Activated T-cell treated with anti-CD3 and anti-CD28 coated beads, Interleukin-2, amount 50 U/mL, for 72 hours (primary cell): ENCODE measurements at regions not wholly inside any gene's neighbourhood (a gene's known extent, or its start where the extent isn't known, plus 50 kb on each side); places are given as distances from the start of the nearest gene placed in this dataset.
"Not testable (repeated sequence)": the region's sequence is repeated elsewhere in the genome, so short reads cannot be mapped to it uniquely, and the experiment has no call there.

Experiments
- ATAC-seq, 2 donors: fragments of 150-1000 bp; cut with Tn5 transposase; replicated peaks in 1 of 2; 2 replicates each; pipeline ENCODE4 v1.10.0; 2021; ENCODE audit warnings: moderate library complexity in 2 of 2, mild to moderate bottlenecking in 1 of 2
- DNase-seq, 2 donors: peaks; one replicate each; pipeline ENCODE4 v3.0.0; 2021 to 2022; ENCODE audit warnings: mixed read lengths in 1 of 2
- H3K27ac Mint-ChIP-seq: one replicate; pipeline ENCODE4 v1.8.0; 2022; ENCODE audit warnings: mild to moderate bottlenecking, moderate library complexity, mixed read lengths
- H3K27me3 Mint-ChIP-seq: one replicate; pipeline ENCODE4 v1.8.0; 2022; ENCODE audit warnings: low read depth, mixed read lengths
- H3K36me3 Mint-ChIP-seq, 2 donors: one replicate each; pipeline ENCODE4 v1.8.0; 2022; ENCODE audit warnings: mixed read lengths in 2 of 2, mild to moderate bottlenecking in 1 of 2; ENCODE audit not compliant: insufficient read depth in 2 of 2
- H3K4me1 Mint-ChIP-seq: one replicate; pipeline ENCODE4 v1.8.0; 2022; ENCODE audit warnings: low read depth, mixed read lengths
- H3K4me3 Mint-ChIP-seq, 2 donors: one replicate each; pipeline ENCODE4 v1.8.0; 2022; ENCODE audit warnings: mild to moderate bottlenecking in 2 of 2, mixed read lengths in 2 of 2, moderate library complexity in 2 of 2
- H3K9me3 Mint-ChIP-seq, 2 donors: one replicate each; pipeline ENCODE4 v1.8.0; 2022; ENCODE audit warnings: mixed read lengths in 2 of 2

GRCh38 chr5:154674029-154674428 lies 81.1 kb upstream of the LARP1 start:
- Mint-ChIP-seq H3K4me3 (no peak overlapping the region), H3K27me3 (no peaks in the 10 kb centered on the region), H3K27ac (no peak overlapping the region), H3K4me1 (no peaks in the 10 kb centered on the region), H3K36me3 (no peaks in the 10 kb centered on the region), H3K9me3 (no peaks in the 10 kb centered on the region)
- no peak for DNase-seq
- ATAC-seq = no peak

DNA sequence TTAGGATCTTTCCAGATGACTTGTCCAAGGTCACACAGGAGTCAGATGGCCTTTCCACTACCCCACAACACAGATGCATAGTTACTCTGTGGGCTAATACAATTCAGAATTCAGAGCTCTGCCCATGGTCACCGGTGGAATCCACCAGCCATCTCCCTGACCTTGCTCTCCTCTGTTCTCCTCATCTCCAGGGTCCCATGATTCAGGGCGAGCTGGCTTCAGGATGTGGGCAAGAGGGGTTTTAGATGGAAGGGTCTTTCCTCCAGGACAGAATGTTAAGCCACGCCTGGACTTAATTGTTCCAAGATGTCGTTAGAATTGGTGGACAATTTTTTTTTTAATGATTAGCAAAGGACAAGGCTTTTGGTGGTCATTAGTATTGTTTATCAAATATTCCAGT lies 81.7 kb upstream of the LARP1 start:
- H3K36me3 Mint-ChIP-seq = peaks cover 0 to 2% of the 10 kb centered on the region in 2 donors
- no peak for DNase-seq
- H3K4me3 Mint-ChIP-seq = no peak overlapping the region
- no peak for ATAC-seq
- H3K4me1 Mint-ChIP-seq = no peaks in the 10 kb centered on the region
- H3K27me3 Mint-ChIP-seq = no peaks in the 10 kb centered on the region
- H3K27ac Mint-ChIP-seq = no peak overlapping the region
- peaks cover 0 to 3% of the 10 kb centered on the region in 2 donors for H3K9me3 Mint-ChIP-seq

- not testable (repeated sequence) for H3K4me3 Mint-ChIP-seq, H3K27ac Mint-ChIP-seq, ATAC-seq, H3K27me3 Mint-ChIP-seq, H3K9me3 Mint-ChIP-seq, H3K4me1 Mint-ChIP-seq, DNase-seq, H3K36me3 Mint-ChIP-seq
These were observed 85.3 kb upstream of the LARP1 start for GRCh38 chr5:154669913-154670312.

GRCh38 chr5:154669402-154669801 lies 85.8 kb upstream of the LARP1 start:
- no peaks in the 10 kb centered on the region for H3K27me3 Mint-ChIP-seq
- H3K4me1 Mint-ChIP-seq = no peaks in the 10 kb centered on the region
- DNase-seq (no peak), ATAC-seq (no peak)
- H3K4me3 Mint-ChIP-seq = no peak overlapping the region
- H3K9me3 Mint-ChIP-seq = peaks cover 5 to 9% of the 10 kb centered on the region in 2 donors
- H3K27ac Mint-ChIP-seq = no peak overlapping the region
- H3K36me3 Mint-ChIP-seq = peaks cover 4 to 8% of the 10 kb centered on the region in 2 donors

- H3K9me3 Mint-ChIP-seq = peaks cover 6 to 9% of the 10 kb centered on the region in 2 donors
- H3K27ac Mint-ChIP-seq = no peak overlapping the region
- H3K27me3 Mint-ChIP-seq = no peaks in the 10 kb centered on the region
- DNase-seq (no peak), ATAC-seq (no peak)
- no peak overlapping the region for H3K4me3 Mint-ChIP-seq
- peaks cover 7 to 8% of the 10 kb centered on the region in 2 donors for H3K36me3 Mint-ChIP-seq
- H3K4me1 Mint-ChIP-seq = no peaks in the 10 kb centered on the region
These were observed 90.3 kb upstream of the LARP1 start for GRCh38 chr5:154664869-154665268.

GRCh38 chr5:154663424-154663823 lies 91.8 kb upstream of the LARP1 start:
- no peak overlapping the region for H3K27ac Mint-ChIP-seq
- H3K4me1 Mint-ChIP-seq = no peaks in the 10 kb centered on the region
- no peaks in the 10 kb centered on the region for H3K27me3 Mint-ChIP-seq
- H3K4me3 Mint-ChIP-seq = no peak overlapping the region
- no peak for DNase-seq
- H3K9me3 Mint-ChIP-seq = peaks cover 6% of the 10 kb centered on the region in 2 donors
- peaks cover 6 to 7% of the 10 kb centered on the region in 2 donors for H3K36me3 Mint-ChIP-seq
- ATAC-seq = no peak

DNA sequence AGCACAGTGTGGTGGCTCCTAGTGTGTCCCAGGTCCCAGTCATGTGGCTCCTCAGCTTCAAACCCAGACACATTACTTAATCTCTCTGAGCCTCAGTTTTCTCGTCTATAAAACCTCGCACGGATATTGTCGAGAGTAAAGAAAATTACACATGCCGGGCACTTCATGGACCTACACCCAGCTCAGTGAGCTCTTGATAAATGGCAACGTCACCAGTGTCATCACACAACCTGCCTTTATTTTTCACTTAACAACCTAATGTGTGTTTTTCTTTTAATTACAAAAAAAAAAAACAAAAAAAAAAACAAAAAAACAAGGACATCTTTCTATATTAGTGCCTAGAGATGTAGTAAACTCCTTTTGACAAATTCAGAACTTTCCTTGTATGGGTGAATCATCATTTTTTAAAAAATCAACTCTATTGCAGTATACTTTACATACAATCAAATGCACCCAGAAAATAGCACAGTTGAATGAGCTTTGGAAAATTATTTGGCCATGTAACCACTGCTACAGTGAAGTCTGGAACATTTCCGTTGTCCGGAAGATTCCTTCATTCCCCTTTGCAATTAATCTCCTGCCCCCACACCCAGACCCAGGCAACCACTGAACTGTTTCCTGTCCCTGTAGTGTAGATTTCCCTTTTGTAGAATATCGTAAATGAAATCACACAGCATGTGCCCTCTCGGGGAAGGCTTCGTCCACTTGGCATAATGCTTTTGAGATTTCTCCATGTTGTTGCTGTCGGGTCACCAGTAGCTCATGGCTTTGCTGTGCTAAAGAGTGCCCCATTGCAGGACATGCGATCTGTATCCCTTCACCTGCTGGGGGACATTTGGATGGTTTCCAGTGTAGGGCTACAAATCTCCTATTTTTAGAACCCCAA lies 100.4 kb upstream of the LARP1 start:
- ATAC-seq (no peak), DNase-seq (no peak)
- H3K36me3 Mint-ChIP-seq = no peaks in the 10 kb centered on the region
- no peaks in the 10 kb centered on the region for H3K27me3 Mint-ChIP-seq
- no peaks in the 10 kb centered on the region for H3K9me3 Mint-ChIP-seq
- H3K4me1 Mint-ChIP-seq = peaks cover 14% of the 10 kb centered on the region
- peak overlapping the region in 1 of 2 donors; percentile 46 for H3K4me3 Mint-ChIP-seq
- H3K27ac Mint-ChIP-seq = peak overlapping the region; percentile 71

DNA sequence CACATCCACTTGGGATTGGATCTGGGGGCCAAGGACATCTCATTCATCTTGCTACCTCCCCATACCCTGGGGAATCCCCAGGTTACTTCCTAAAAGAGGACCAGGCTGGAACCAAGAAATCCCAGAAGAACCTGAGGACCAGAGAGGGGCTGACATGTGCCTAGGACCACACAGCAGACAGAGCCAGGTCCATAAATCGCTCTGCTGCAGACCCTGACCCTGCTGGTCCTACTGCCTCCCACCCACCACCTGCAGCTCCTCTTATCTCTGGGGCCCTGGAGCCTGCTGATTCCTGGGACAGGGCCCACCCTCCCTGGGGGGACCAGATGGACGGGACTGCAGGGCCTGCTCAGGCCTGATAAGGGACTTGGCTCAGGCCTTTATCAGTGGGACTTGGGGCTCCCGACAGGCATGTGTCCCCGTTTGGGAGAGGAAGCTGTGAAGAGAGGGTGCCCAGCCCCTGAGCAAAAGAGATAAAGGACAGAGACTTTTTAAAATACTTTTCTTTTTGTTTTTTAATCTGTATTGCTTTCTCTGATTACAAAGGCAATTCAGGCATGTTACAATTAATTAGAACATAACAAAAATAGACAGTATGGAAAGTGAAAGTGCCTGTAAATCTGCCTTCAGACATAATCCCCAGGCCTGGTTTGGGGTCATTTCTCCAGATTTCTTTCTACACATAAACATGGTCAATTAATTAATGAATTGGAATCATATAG lies 101.3 kb upstream of the LARP1 start:
- DNase-seq = no peak
- Mint-ChIP-seq H3K4me1 (peaks cover 14% of the 10 kb centered on the region), H3K27me3 (no peaks in the 10 kb centered on the region), H3K27ac (peak overlapping the region; percentile 71), H3K36me3 (no peaks in the 10 kb centered on the region), H3K9me3 (no peaks in the 10 kb centered on the region), H3K4me3 (peak overlapping the region in 1 of 2 donors; percentile 46)
- no peak for ATAC-seq

GRCh38 chr5:154653418-154653763 lies 101.8 kb upstream of the LARP1 start:
- H3K27ac Mint-ChIP-seq = no peak overlapping the region
- ATAC-seq (no peak), DNase-seq (no peak)
- peaks cover 14% of the 10 kb centered on the region for H3K4me1 Mint-ChIP-seq
- no peaks in the 10 kb centered on the region for H3K27me3 Mint-ChIP-seq
- H3K36me3 Mint-ChIP-seq = no peaks in the 10 kb centered on the region
- H3K9me3 Mint-ChIP-seq = no peaks in the 10 kb centered on the region
- H3K4me3 Mint-ChIP-seq = no peak overlapping the region

- H3K27ac Mint-ChIP-seq = no peak overlapping the region
These were observed 102.3 kb upstream of the LARP1 start for GRCh38 chr5:154652746-154653417.

GRCh38 chr5:154651795-154652194 lies 103.4 kb upstream of the LARP1 start:
- ATAC-seq, DNase-seq, H3K9me3 Mint-ChIP-seq, H3K4me3 Mint-ChIP-seq, H3K27ac Mint-ChIP-seq, H3K36me3 Mint-ChIP-seq: not testable (repeated sequence)
- H3K4me1 Mint-ChIP-seq = peaks cover 27% of the 10 kb centered on the region
- peaks cover 14% of the 10 kb centered on the region for H3K27me3 Mint-ChIP-seq

More at GRCh38 chr5:154652746-154653417, 102.3 kb upstream of the LARP1 start:
- DNase-seq (no peak), ATAC-seq (no peak)
- peaks cover 16% of the 10 kb centered on the region for H3K4me1 Mint-ChIP-seq
- H3K9me3 Mint-ChIP-seq = no peaks in the 10 kb centered on the region
- peaks cover 3% of the 10 kb centered on the region for H3K27me3 Mint-ChIP-seq
- H3K4me3 Mint-ChIP-seq = no peak overlapping the region
- H3K36me3 Mint-ChIP-seq = no peaks in the 10 kb centered on the region

DNA sequence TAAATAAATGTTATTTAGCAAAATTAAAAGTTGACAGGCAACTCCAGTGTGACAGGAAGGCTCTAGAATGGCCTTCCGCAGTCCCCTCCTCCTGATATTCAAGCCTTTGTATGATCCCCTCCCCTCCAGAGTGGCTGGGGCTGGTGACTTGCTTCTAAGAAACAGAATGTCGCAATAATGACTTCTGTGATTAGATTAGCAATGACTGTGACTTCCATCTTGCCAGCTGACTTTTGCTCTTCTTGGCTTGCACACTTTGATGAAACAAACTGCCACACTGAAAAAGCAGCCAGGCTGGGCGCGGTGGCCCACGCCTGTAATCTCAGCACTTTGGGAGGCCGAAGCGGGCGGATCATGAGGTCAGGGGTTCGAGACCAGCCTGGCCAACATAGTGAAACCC lies 106.5 kb upstream of the LARP1 start:
- Mint-ChIP-seq H3K4me3 (no peak overlapping the region), H3K27me3 (peaks cover 19% of the 10 kb centered on the region), H3K36me3 (no peaks in the 10 kb centered on the region), H3K27ac (no peak overlapping the region), H3K4me1 (peaks cover 17% of the 10 kb centered on the region), H3K9me3 (no peaks in the 10 kb centered on the region)
- no peak for ATAC-seq
- DNase-seq = no peak

GRCh38 chr5:154648229-154648628 lies 106.9 kb upstream of the LARP1 start:
- H3K4me1 Mint-ChIP-seq = peaks cover 17% of the 10 kb centered on the region

More at GRCh38 chr5:154648229-154648628, 106.9 kb upstream of the LARP1 start:
- Mint-ChIP-seq H3K9me3 (no peaks in the 10 kb centered on the region), H3K27ac (no peak overlapping the region), H3K36me3 (peaks cover 0 to 4% of the 10 kb centered on the region in 2 donors), H3K4me3 (peak overlapping the region in 1 of 2 donors; percentile 81), H3K27me3 (peaks cover 19% of the 10 kb centered on the region)
- ATAC-seq (no peak), DNase-seq (no peak)
